ENCODE measurements at regions not wholly inside any gene's neighbourhood (a gene's known extent, or its start where the extent isn't known, plus 50 kb on each side); places are given as distances from the start of the nearest gene placed in this dataset.

- Histone ChIP-seq H3K27me3 (no peaks in the 10 kb centered on the region), H3K4me1 (peaks cover 0 to 2% (median 0%) of the 10 kb centered on the region in 4 donors), H3K4me3 (no peak overlapping the region), H3K27ac (no peak overlapping the region), H3K36me3 (no peaks in the 10 kb centered on the region), H3K9me3 (no peaks in the 10 kb centered on the region)
- DNase-seq (ENCODE audit: low spot score in 2 of 2): no peak
- WGBS, 2 donors: 58 to 63% methylated on average over 3 of the region's 3 CpGs
- TF ChIP-seq POLR2A (IDR thresholded peaks at IDR 0.05): no peak
- no peak for TF ChIP-seq EP300 (IDR thresholded peaks at IDR 0.05)
- no peak for TF ChIP-seq CTCF (IDR thresholded peaks at IDR 0.05)
These were observed 300.1 kb downstream of the NOL4 start for GRCh38 chr18:33924576-33924975.

- no peak for DNase-seq (ENCODE audit: low spot score in 2 of 2)
- Histone ChIP-seq H3K9me3 (no peaks in the 10 kb centered on the region), H3K27me3 (no peaks in the 10 kb centered on the region), H3K27ac (no peak overlapping the region), H3K36me3 (no peaks in the 10 kb centered on the region), H3K4me3 (no peak overlapping the region), H3K4me1 (peaks cover 0 to 2% (median 0%) of the 10 kb centered on the region in 4 donors)
- WGBS, 2 donors: 27% methylated on average over 3 of the region's 3 CpGs
- TF ChIP-seq EP300 (IDR thresholded peaks at IDR 0.05) (no peak), POLR2A (IDR thresholded peaks at IDR 0.05) (no peak), CTCF (IDR thresholded peaks at IDR 0.05) (no peak)
These were observed 300.7 kb downstream of the NOL4 start for GRCh38 chr18:33923980-33924379.

- TF ChIP-seq POLR2A (IDR thresholded peaks at IDR 0.05) (no peak), EP300 (IDR thresholded peaks at IDR 0.05) (no peak), CTCF (IDR thresholded peaks at IDR 0.05) (no peak)
- Histone ChIP-seq H3K4me3 (no peak overlapping the region), H3K4me1 (no peaks in the 10 kb centered on the region), H3K36me3 (no peaks in the 10 kb centered on the region), H3K27me3 (no peaks in the 10 kb centered on the region), H3K9me3 (no peaks in the 10 kb centered on the region), H3K27ac (no peak overlapping the region)
- DNase-seq (ENCODE audit: low spot score in 2 of 2): no peak
- 71 to 72% methylated on average over 3 of the region's 3 CpGs for WGBS, 2 donors
These were observed 306.1 kb downstream of the NOL4 start for GRCh38 chr18:33918571-33918970.

GRCh38 chr18:33916200-33916599, 308.5 kb downstream of the NOL4 start:
- Histone ChIP-seq H3K27ac (no peak overlapping the region), H3K4me3 (no peak overlapping the region), H3K9me3 (no peaks in the 10 kb centered on the region), H3K36me3 (no peaks in the 10 kb centered on the region), H3K4me1 (no peaks in the 10 kb centered on the region), H3K27me3 (no peaks in the 10 kb centered on the region)
- TF ChIP-seq POLR2A (IDR thresholded peaks at IDR 0.05) (no peak), CTCF (IDR thresholded peaks at IDR 0.05) (no peak), EP300 (IDR thresholded peaks at IDR 0.05) (no peak)
- DNase-seq (ENCODE audit: low spot score in 2 of 2): no peak
- WGBS, 2 donors: 78 to 79% methylated on average over 4 of the region's 4 CpGs

- DNase-seq (ENCODE audit: low spot score in 2 of 2): no peak
- Histone ChIP-seq H3K27ac (no peak overlapping the region), H3K4me1 (no peaks in the 10 kb centered on the region), H3K27me3 (no peaks in the 10 kb centered on the region), H3K9me3 (no peaks in the 10 kb centered on the region), H3K4me3 (no peak overlapping the region), H3K36me3 (no peaks in the 10 kb centered on the region)
- TF ChIP-seq CTCF (IDR thresholded peaks at IDR 0.05) (no peak), POLR2A (IDR thresholded peaks at IDR 0.05) (no peak), EP300 (IDR thresholded peaks at IDR 0.05) (no peak)
These were observed 310.3 kb downstream of the NOL4 start for GRCh38 chr18:33914399-33914798.

Measured in tibial nerve (tissue), 4 donors.